ENCODE measurements at regions not wholly inside any gene's neighbourhood (a gene's known extent, or its start where the extent isn't known, plus 50 kb on each side); places are given as distances from the start of the nearest gene placed in this dataset.
A peak's percentile ranks its signal among the peaks of the same experiment; 100 is the strongest.

GRCh38 chr6:146990821-146991798 is 213.1 kb upstream of the STXBP5 start (continued):
- TF ChIP-seq, protein P1, sequence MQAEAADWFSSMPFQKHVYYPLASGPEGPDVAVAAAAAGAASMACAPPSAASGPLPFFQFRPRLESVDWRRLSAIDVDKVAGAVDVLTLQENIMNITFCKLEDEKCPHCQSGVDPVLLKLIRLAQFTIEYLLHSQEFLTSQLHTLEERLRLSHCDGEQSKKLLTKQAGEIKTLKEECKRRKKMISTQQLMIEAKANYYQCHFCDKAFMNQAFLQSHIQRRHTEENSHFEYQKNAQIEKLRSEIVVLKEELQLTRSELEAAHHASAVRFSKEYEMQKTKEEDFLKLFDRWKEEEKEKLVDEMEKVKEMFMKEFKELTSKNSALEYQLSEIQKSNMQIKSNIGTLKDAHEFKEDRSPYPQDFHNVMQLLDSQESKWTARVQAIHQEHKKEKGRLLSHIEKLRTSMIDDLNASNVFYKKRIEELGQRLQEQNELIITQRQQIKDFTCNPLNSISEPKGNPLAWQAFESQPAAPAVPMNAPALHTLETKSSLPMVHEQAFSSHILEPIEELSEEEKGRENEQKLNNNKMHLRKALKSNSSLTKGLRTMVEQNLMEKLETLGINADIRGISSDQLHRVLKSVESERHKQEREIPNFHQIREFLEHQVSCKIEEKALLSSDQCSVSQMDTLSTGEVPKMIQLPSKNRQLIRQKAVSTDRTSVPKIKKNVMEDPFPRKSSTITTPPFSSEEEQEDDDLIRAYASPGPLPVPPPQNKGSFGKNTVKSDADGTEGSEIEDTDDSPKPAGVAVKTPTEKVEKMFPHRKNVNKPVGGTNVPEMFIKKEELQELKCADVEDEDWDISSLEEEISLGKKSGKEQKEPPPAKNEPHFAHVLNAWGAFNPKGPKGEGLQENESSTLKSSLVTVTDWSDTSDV (CRISPR knock-in tag; IDR thresholded peaks at IDR 0.05): no peak
- TF ChIP-seq GATA4 (IDR thresholded peaks at IDR 0.05; ENCODE audit: borderline replicate concordance, low read depth): no peak; the same call in 1 of the 2 replicates
- TF ChIP-seq XBP1 (CRISPR knock-in tag; IDR thresholded peaks at IDR 0.05): no peak
- no peak for TF ChIP-seq RELA (CRISPR knock-in tag; IDR thresholded peaks at IDR 0.05)
- no peak for TF ChIP-seq ZNF34 (CRISPR knock-in tag; IDR thresholded peaks at IDR 0.05; ENCODE audit: borderline replicate concordance)
- TF ChIP-seq E2F5 (CRISPR knock-in tag; conservative IDR thresholded peaks at IDR 0.05): no peak
- TF ChIP-seq MIER3 (CRISPR knock-in tag; IDR thresholded peaks at IDR 0.05; ENCODE audit: borderline replicate concordance): peak; percentile 88; the same call in 1 of the 2 replicates
- TF ChIP-seq ZNF546 (CRISPR knock-in tag; conservative IDR thresholded peaks at IDR 0.05): no peak
- TF ChIP-seq DMTF1 (CRISPR knock-in tag; IDR thresholded peaks at IDR 0.05): no peak
- TF ChIP-seq ZNF564 (CRISPR knock-in tag; IDR thresholded peaks at IDR 0.05): no peak
- TF ChIP-seq CHCHD3 (CRISPR knock-in tag; IDR thresholded peaks at IDR 0.05): no peak
- TF ChIP-seq PCBP1 (IDR thresholded peaks at IDR 0.05; ENCODE audit: borderline replicate concordance, low read depth, low read length): no peak
- no peak for TF ChIP-seq ZNF180 (CRISPR knock-in tag; IDR thresholded peaks at IDR 0.05; ENCODE audit: borderline replicate concordance, low read depth)
- TF ChIP-seq ATF7-NPFF (CRISPR knock-in tag; IDR thresholded peaks at IDR 0.05; ENCODE audit: low read depth): no peak
- TF ChIP-seq ZNF782 (CRISPR knock-in tag; IDR thresholded peaks at IDR 0.05; ENCODE audit: borderline replicate concordance): no peak
- TF ChIP-seq, protein P2, sequence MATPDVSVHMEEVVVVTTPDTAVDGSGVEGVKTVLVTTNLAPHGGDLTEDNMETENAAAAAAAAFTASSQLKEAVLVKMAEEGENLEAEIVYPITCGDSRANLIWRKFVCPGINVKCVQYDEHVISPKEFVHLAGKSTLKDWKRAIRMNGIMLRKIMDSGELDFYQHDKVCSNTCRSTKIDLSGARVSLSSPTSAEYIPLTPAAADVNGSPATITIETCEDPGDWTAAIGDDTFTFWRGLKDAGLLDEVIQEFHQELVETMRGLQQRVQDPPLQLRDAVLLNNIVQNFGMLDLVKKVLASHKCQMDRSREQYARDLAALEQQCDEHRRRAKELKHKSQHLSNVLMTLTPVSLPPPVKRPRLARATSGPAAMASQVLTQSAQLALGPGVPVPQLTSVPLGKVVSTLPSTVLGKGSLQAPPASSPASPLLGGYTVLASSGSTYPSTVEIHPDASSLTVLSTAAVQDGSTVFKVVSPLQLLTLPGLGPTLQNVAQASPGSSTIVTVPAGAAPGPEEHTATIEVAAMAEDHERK (CRISPR knock-in tag; IDR thresholded peaks at IDR 0.05; ENCODE audit: low read depth): no peak
- no peak for TF ChIP-seq USF2 (IDR thresholded peaks at IDR 0.05; ENCODE audit: low read depth, low read length)
- no peak for TF ChIP-seq USF2 (CRISPR knock-in tag; IDR thresholded peaks at IDR 0.05; ENCODE audit: borderline replicate concordance)
- TF ChIP-seq MAX (IDR thresholded peaks at IDR 0.05): no peak
